Omental fat pad (tissue), 3 donors: ENCODE measurements at regions not wholly inside any gene's neighbourhood (a gene's known extent, or its start where the extent isn't known, plus 50 kb on each side); places are given as distances from the start of the nearest gene placed in this dataset.
"Not testable (repeated sequence)": the region's sequence is repeated elsewhere in the genome, so short reads cannot be mapped to it uniquely, and the experiment has no call there.

Source experiments
- ATAC-seq: fragments of 150-250 bp; one replicate; pipeline ENCODE4 v1.9.1; 2016; ENCODE audit warnings: mild to moderate bottlenecking, moderate library complexity; ENCODE audit not compliant: low FRiP score
- DNase-seq: peaks from one replicate; pipeline ENCODE4 v3.0.0-alpha.2; 2019; ENCODE audit warnings: low spot score
- CTCF ChIP-seq, 3 donors: fragments of 450-650 bp; IDR thresholded peaks; one replicate each; pipeline ENCODE4 v1.5.1; 2016 to 2017; ENCODE audit warnings: antibody characterized with exemption in 3 of 3, mild to moderate bottlenecking in 3 of 3, moderate library complexity in 2 of 3

DNA sequence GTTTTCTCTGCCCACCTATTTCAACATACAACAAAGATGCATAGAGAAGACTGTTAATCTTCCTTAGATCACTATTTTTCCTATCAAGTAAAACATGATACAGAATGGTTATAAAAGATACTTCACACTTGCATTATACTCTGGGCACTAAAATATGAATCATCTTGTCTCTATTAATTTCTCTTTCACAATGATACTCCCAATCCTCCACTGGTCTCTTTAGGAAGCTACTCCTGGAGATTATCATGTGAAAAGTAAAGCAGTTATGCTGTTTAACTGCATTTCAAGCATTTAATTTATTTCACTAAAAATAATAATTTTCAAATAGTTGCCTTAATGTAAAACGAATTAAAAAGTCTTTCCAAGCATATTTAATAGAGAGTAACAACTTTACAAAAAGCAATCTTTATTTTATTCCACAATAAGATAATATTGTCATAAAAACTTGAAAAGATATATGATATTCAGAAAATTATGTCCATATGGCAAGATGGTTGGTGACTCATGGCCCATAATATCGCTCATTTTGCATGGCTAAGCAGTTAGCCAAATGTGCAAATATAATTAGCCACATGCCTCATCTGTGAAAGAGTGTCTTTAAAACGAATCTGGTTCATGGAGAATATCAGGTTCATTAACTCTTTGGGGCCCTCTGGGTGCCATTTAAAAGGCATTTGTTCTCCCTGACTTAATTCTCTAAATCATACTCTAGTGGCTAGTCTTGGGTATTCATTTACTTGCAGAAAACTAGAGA, 1569.0 kb upstream of the B3GALT2 start:
- no peak for ATAC-seq
- no peak for TF ChIP-seq CTCF (IDR thresholded peaks at IDR 0.05)

DNA sequence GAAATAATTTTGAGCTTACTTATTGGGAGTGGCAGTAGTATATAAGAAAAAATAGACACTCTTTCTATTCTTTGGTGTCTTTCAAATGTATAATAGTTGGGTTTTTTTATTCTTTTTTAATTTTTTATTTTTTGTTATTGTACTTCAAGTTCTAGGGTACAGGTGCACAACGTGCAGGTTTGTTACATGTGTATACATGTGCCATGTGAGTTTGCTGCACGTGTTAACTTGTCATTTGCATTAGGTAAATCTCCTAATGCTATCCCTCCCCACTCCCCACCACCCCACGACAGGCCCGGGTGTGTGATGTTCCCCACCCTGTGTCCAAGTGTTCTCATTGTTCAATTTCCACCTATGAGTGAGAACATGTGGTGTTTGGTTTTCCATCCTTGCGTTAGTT, 1552.4 kb upstream of the B3GALT2 start:
- ATAC-seq, DNase-seq: not testable (repeated sequence)

More for the DNA sequence above, 1569.0 kb upstream of the B3GALT2 start:
- no peak for DNase-seq

DNA sequence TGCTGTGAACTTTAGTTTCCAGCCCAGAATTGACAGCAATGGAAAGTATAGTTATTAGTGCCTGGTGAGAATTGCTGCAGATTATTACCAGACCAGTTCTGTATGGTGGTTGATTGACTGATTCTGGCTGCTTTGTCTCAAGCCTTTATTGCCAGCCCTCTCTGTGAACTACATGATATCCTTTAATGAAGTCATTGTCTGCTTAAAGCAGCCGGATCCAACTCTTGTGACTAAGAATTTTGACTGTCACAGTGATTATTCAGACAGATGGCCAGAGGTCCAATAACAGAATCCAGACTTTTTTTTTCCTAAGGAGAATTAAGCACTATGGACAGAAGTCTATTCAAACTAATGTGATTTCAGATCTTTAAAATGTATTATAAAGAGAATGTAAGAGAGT, 1548.6 kb upstream of the B3GALT2 start:
- no peak for DNase-seq
- no peak for TF ChIP-seq CTCF (IDR thresholded peaks at IDR 0.05)
- no peak for ATAC-seq

GRCh38 chr1:194731025-194731424, 1544.6 kb upstream of the B3GALT2 start:
- DNase-seq (no peak), ATAC-seq (no peak)
- TF ChIP-seq CTCF (IDR thresholded peaks at IDR 0.05) = no peak

- no peak for TF ChIP-seq CTCF (IDR thresholded peaks at IDR 0.05)
- DNase-seq (no peak), ATAC-seq (no peak)
Measured at GRCh38 chr1:194730304-194730703, 1543.9 kb upstream of the B3GALT2 start.

- DNase-seq = no peak
- no peak for TF ChIP-seq CTCF (IDR thresholded peaks at IDR 0.05)
- ATAC-seq = no peak
Measured at GRCh38 chr1:194723067-194723466, 1536.7 kb upstream of the B3GALT2 start.

DNA sequence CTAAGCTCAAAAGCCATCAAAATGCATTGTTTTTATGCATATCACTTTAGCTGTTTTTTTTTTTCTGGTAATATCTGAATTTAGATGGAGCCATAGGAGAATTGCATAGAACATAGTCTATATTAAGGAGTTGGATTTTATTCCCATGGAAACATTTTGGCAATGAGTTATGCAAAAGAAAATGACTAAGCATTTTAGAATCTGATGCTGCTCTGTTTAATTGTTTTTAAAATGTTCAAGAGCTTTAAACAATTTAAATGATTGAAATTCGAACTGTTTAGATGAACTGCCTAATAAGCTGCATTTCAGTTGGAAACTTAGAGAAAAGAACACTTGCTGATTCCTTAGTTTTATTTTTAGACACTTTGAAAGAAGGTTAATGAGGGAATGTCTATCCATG, 1531.5 kb upstream of the B3GALT2 start:
- no peak for TF ChIP-seq CTCF (IDR thresholded peaks at IDR 0.05)
- ATAC-seq = no peak
- DNase-seq = no peak
